ENCODE measurements at regions not wholly inside any gene's neighbourhood (a gene's known extent, or its start where the extent isn't known, plus 50 kb on each side); places are given as distances from the start of the nearest gene placed in this dataset.
"Not testable (repeated sequence)": the region's sequence is repeated elsewhere in the genome, so short reads cannot be mapped to it uniquely, and the experiment has no call there.

DNA sequence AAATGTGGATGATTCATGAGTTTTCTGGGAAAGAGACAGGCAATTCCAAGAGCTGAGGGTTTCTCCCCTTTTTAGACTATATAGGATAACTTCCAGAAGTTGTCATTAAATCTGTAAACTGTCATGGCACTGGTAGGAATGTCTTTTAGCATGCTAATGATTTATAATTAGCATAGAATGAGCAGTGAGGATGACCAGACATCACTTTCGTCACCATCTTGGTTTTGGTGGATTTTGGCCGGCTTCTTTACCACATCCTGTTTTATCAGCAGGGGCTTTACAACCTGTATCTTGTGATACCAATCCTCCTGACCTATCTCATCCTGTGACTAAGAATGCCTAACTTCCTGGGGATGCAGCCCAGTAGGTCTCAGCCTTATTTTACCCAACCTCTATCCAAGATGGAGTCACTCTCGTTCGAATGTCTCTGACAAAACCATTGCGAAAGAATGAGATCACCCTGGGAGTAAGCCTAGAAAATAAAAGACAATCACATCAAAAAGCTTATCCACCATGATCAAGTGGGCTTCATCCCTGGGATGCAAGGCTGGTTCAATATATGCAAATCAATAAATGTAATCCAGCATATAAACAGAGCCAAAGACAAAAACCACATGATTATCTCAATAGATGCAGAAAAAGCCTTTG, 153.6 kb upstream of the BET1 start:
- H3K27ac Mint-ChIP-seq; DNase-seq (ENCODE audit: low spot score); H3K27me3 Mint-ChIP-seq (ENCODE audit: low read depth); H3K4me1 Mint-ChIP-seq (ENCODE audit: low read depth); H3K9me3 Mint-ChIP-seq; H3K36me3 Mint-ChIP-seq (ENCODE audit: low read depth); intact Hi-C loops (cut with micrococcal nuclease); H3K4me3 Mint-ChIP-seq (ENCODE audit: low read depth): not testable (repeated sequence)

DNA sequence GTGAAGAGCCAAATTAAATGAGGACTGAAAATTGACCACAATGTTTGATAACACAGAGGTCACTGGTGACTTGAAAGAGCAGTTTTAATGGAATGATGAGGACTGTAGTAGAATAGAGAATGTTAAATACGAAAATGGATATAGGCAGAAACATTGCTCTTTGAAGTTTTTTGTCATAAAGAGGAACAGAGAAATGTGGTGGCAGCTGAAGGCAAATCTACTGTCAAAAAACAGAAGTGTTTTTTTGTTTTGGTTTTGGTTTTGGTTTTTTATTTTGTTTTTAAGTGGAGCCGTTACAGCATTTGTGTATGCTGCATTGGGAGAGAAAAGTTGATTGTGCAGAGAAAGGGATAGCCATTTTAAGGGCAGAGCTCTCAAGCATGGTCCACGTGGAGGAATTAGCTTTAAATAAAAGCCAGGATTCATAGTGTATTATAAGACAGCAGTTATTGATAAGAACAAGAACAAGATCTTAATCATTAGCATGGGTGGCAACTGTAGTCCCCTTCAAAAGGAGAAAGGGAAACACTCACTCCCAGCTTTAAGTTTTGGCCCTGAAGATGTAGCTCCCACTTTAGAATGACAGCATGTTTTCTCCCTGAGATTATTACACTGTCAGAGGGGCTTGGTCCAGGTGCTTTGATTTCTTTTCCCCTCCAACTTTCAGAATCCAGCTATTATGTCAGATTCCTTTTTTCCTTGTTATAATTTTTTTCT, 156.7 kb upstream of the BET1 start:
- Mint-ChIP-seq H3K27me3 (ENCODE audit: low read depth) (peaks cover 2% of the 10 kb centered on the region), H3K36me3 (ENCODE audit: low read depth) (no peaks in the 10 kb centered on the region), H3K9me3 (no peaks in the 10 kb centered on the region), H3K4me3 (ENCODE audit: low read depth) (peak overlapping the region; percentile 7), H3K27ac (no peak overlapping the region), H3K4me1 (ENCODE audit: low read depth) (peaks cover 9% of the 10 kb centered on the region)
- intact Hi-C loops (cut with micrococcal nuclease): no loop called here
- no peak for DNase-seq (ENCODE audit: low spot score)

DNA sequence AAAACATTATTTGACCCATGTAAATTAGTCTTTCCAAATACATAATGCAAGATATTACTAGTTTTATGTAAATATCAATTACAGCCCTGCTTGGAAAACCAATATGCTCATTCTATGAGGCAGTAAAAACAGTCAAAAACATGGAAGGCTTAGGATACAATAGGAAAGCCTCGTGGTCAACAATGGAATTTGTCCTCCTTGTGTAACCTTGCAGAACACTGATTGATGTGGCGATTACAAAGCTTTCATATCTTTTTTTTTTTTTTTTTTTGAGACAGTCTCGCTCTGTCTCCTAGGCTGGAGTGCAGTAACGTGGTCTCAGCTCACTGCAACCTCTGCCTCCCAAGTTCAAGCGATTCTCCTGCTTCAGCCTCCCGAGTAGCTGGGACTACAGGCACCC, 157.3 kb upstream of the BET1 start:
- peaks cover 2% of the 10 kb centered on the region for H3K27me3 Mint-ChIP-seq (ENCODE audit: low read depth)
- no peak overlapping the region for H3K4me3 Mint-ChIP-seq (ENCODE audit: low read depth)
- no peak for DNase-seq (ENCODE audit: low spot score)
- H3K27ac Mint-ChIP-seq: no peak overlapping the region
- intact Hi-C loops (cut with micrococcal nuclease): no loop called here
- peaks cover 9% of the 10 kb centered on the region for H3K4me1 Mint-ChIP-seq (ENCODE audit: low read depth)
- no peaks in the 10 kb centered on the region for H3K36me3 Mint-ChIP-seq (ENCODE audit: low read depth)
- H3K9me3 Mint-ChIP-seq: no peaks in the 10 kb centered on the region

DNA sequence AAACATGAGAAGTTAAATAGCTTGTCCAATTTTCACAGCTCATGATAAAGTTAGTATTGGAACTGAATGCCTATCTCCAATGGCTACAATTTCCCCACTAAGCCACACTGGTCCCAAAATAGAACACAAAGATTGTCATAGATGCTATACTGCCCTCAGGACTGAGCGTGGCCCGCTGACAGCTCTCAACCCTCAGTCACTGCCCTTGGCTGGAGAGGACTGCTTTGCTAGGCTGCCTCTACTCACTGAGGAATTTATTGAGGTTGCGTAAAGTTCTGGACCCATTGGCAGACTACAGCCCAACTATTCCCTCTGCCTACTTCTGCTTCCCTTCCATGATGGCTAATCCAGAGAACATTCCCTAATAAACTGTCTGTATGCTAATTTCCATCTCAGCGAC, 165.5 kb upstream of the BET1 start:
- Mint-ChIP-seq H3K27me3 (ENCODE audit: low read depth) (peaks cover 6% of the 10 kb centered on the region), H3K36me3 (ENCODE audit: low read depth) (no peaks in the 10 kb centered on the region), H3K27ac (no peak overlapping the region), H3K4me1 (ENCODE audit: low read depth) (peaks cover 4% of the 10 kb centered on the region), H3K4me3 (ENCODE audit: low read depth) (no peak overlapping the region), H3K9me3 (no peaks in the 10 kb centered on the region)
- no peak for DNase-seq (ENCODE audit: low spot score)
- intact Hi-C loops (cut with micrococcal nuclease): no loop called here

DNA sequence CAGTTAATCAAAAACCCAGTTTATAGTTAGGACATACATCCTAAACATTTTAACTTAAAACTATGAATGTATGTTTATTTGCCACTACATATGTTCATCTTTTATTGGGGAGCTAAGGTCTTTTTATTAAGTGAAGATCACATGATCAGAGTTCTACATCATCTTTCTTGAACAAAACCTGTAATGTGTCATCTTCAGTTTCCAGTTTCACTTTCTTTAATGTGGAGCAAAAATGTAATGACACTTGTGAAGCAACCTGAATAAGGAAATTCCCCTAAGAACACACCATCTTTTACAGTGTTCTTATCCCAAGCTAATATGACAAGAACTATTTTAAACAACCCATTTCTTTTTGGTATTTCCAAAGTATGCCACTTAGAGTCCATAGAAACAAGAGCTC, 166.7 kb upstream of the BET1 start:
- Mint-ChIP-seq H3K9me3 (no peaks in the 10 kb centered on the region), H3K27me3 (ENCODE audit: low read depth) (peaks cover 6% of the 10 kb centered on the region)
- intact Hi-C loops (cut with micrococcal nuclease): no loop called here

DNA sequence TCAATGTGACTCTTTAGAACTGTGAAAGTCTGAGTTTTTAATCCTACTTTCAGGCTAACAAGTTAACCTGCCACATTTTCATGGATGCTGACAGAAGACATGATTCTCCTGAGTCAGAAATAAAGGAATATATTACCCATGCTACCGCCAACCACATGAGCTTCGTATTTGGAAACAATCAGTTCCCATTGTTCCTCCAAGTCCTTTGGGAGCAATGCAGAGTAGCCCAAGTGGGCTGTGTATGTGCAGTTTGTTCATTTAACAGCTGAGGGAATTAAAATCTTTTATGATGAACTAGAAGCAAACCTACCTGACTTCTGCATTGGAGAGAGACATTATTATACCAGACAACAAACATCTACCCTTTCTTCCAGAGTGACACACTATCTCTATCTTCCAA, 169.3 kb upstream of the BET1 start:
- Mint-ChIP-seq H3K27me3 (ENCODE audit: low read depth) (peaks cover 11% of the 10 kb centered on the region), H3K9me3 (no peaks in the 10 kb centered on the region), H3K27ac (no peak overlapping the region), H3K4me3 (ENCODE audit: low read depth) (no peak overlapping the region), H3K4me1 (ENCODE audit: low read depth) (peaks cover 9% of the 10 kb centered on the region), H3K36me3 (ENCODE audit: low read depth) (no peaks in the 10 kb centered on the region)
- no peak for DNase-seq (ENCODE audit: low spot score)
- intact Hi-C loops (cut with micrococcal nuclease): no loop called here

More for the DNA sequence above, 166.7 kb upstream of the BET1 start:
- no peak overlapping the region for H3K27ac Mint-ChIP-seq
- H3K4me1 Mint-ChIP-seq (ENCODE audit: low read depth): peaks cover 4% of the 10 kb centered on the region
- DNase-seq (ENCODE audit: low spot score): no peak
- no peak overlapping the region for H3K4me3 Mint-ChIP-seq (ENCODE audit: low read depth)
- no peaks in the 10 kb centered on the region for H3K36me3 Mint-ChIP-seq (ENCODE audit: low read depth)

DNA sequence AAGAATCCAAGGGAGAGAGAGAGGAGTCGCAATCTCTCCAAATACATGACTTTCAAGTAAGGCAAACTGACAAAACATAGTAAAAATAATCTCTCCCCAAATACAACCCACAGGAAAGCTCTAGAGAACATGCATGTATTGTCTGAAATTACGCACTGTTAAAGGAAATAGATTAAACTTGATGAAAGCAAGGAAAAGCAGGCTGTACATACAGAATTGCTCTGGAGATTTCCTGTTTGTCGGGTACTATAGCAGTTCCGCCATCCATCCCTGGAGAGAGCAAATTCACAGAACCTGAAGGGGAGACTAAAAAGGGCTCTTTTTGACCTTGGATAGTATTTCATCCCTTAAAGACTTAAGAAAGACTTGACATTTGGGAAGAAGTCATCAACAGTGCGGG, 170.2 kb upstream of the BET1 start:
- no peaks in the 10 kb centered on the region for H3K36me3 Mint-ChIP-seq (ENCODE audit: low read depth)
- DNase-seq (ENCODE audit: low spot score): no peak
- no peak overlapping the region for H3K27ac Mint-ChIP-seq
- peaks cover 14% of the 10 kb centered on the region for H3K27me3 Mint-ChIP-seq (ENCODE audit: low read depth)
- intact Hi-C loops (cut with micrococcal nuclease): no loop called here
- peaks cover 11% of the 10 kb centered on the region for H3K4me1 Mint-ChIP-seq (ENCODE audit: low read depth)
- H3K4me3 Mint-ChIP-seq (ENCODE audit: low read depth): no peak overlapping the region
- no peaks in the 10 kb centered on the region for H3K9me3 Mint-ChIP-seq

DNA sequence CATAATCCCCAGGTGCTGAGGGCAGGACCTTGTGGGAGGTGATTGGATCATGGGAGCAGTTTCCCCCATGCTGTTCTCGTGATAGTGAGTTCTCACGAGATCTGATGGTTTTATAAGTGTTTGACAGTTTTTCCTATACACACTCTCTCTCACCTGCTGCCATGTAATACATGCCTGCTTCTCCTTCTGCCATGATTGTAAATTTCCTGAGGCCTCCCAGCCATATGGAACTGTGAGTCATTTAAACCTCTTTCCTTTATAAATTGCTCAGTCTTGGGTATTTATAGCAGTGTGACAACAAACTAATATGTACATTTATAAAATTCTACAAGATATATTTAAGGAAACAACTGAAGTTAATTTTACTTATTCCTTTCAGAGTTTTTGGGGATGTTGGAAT, 170.8 kb upstream of the BET1 start:
- Mint-ChIP-seq H3K27ac (no peak overlapping the region), H3K27me3 (ENCODE audit: low read depth) (peaks cover 14% of the 10 kb centered on the region), H3K9me3 (no peaks in the 10 kb centered on the region), H3K4me3 (ENCODE audit: low read depth) (no peak overlapping the region), H3K4me1 (ENCODE audit: low read depth) (peaks cover 11% of the 10 kb centered on the region), H3K36me3 (ENCODE audit: low read depth) (no peaks in the 10 kb centered on the region)
- intact Hi-C loops (cut with micrococcal nuclease): no loop called here
- DNase-seq (ENCODE audit: low spot score): no peak

DNA sequence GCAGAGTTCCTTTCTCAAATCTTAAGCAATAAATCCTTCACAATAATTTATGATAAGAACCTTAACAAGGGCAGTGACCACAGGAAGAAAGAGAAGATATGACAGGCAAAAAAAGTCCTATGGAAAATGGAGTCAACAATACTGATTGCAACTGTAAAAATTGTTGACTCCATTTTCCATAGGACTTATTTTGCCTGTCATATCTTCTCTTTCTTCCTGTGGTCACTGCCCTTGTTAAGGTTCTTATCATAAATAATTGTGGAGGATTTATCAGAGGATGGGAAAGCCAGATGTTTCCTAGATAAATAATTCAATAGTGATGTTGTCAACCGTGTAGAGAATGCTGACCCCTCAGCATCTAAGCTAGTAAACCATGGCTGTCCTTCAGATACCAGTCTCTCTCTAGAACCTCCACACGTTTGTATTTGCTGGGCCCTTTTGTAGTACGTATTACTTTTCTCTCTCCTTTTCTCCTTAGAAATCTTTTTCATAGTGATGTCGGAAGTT, 172.6 kb upstream of the BET1 start:
- Mint-ChIP-seq H3K27me3 (ENCODE audit: low read depth) (peaks cover 12% of the 10 kb centered on the region), H3K4me3 (ENCODE audit: low read depth) (no peak overlapping the region), H3K4me1 (ENCODE audit: low read depth) (peaks cover 7% of the 10 kb centered on the region), H3K9me3 (no peaks in the 10 kb centered on the region), H3K36me3 (ENCODE audit: low read depth) (no peaks in the 10 kb centered on the region), H3K27ac (no peak overlapping the region)
- intact Hi-C loops (cut with micrococcal nuclease): no loop called here
- no peak for DNase-seq (ENCODE audit: low spot score)

DNA sequence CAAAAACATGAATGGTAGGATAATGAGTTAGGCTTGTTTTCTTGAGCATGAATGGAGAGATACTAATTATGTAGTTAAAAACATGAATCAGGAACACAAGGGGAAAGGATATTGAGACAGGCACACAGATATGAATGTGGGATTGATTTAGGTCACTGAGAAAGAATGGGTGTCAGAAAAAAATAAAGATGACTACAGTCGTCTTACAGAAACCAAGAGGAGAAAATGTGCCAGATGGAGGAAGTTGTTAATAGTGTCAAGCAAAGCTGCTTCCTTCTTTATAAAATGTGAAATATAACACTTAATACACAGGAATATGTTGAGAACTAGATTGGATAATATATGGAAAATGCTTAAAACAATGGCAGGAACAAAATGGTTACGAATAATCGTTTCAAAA, 173.3 kb upstream of the BET1 start:
- no peak for DNase-seq (ENCODE audit: low spot score)
- H3K9me3 Mint-ChIP-seq: no peaks in the 10 kb centered on the region
- no peak overlapping the region for H3K4me3 Mint-ChIP-seq (ENCODE audit: low read depth)
- H3K27me3 Mint-ChIP-seq (ENCODE audit: low read depth): peaks cover 12% of the 10 kb centered on the region
- peaks cover 7% of the 10 kb centered on the region for H3K4me1 Mint-ChIP-seq (ENCODE audit: low read depth)
- no peaks in the 10 kb centered on the region for H3K36me3 Mint-ChIP-seq (ENCODE audit: low read depth)
- no peak overlapping the region for H3K27ac Mint-ChIP-seq
- intact Hi-C loops (cut with micrococcal nuclease): no loop called here

DNA sequence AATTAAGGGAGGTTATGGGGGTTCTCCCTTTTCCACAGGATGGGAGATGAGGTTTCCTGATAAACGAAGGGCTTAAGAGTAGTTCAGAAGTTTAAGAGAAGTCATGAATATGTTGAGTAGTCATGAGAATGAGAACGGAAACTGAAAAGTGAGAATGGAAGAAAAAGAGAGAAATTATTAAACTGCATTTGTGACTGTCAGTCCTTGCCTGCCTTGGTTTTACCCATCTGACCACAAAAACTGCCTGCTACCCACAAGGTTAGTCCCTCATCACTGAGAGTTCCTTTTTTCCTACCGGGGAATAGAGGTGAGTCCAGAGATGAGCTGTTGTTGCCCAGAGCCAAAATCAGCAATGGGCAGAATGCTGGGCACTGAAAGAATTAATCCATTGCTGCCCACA, 174.1 kb upstream of the BET1 start:
- H3K27me3 Mint-ChIP-seq (ENCODE audit: low read depth): peaks cover 12% of the 10 kb centered on the region
- H3K36me3 Mint-ChIP-seq (ENCODE audit: low read depth): no peaks in the 10 kb centered on the region
- intact Hi-C loops (cut with micrococcal nuclease): no loop called here
- H3K4me1 Mint-ChIP-seq (ENCODE audit: low read depth): peaks cover 7% of the 10 kb centered on the region
- no peaks in the 10 kb centered on the region for H3K9me3 Mint-ChIP-seq
- H3K4me3 Mint-ChIP-seq (ENCODE audit: low read depth): no peak overlapping the region
- H3K27ac Mint-ChIP-seq: no peak overlapping the region
- no peak for DNase-seq (ENCODE audit: low spot score)

DNA sequence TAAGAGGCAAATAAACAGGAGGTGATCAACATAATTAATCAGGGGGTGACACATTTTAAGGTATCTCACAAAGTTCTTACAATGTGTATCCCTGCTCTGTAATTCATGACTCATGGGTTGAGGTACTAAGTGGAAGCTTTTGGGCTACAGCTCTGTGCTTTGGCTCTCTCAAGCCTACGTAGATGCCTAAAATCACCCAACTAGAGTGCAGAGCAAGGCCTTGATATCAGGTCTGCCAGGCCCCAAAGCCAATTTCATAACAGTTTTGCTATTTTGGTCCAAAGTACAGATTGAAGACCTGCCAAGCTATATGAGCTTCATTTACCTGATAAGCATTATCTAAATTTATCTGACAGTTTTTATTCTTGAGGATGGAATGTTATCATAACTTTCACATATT, 175.3 kb upstream of the BET1 start:
- intact Hi-C loops (cut with micrococcal nuclease): no loop called here
- Mint-ChIP-seq H3K27ac (no peak overlapping the region), H3K4me3 (ENCODE audit: low read depth) (no peak overlapping the region), H3K9me3 (no peaks in the 10 kb centered on the region), H3K4me1 (ENCODE audit: low read depth) (peaks cover 7% of the 10 kb centered on the region), H3K36me3 (ENCODE audit: low read depth) (no peaks in the 10 kb centered on the region), H3K27me3 (ENCODE audit: low read depth) (peaks cover 8% of the 10 kb centered on the region)
- no peak for DNase-seq (ENCODE audit: low spot score)

DNA sequence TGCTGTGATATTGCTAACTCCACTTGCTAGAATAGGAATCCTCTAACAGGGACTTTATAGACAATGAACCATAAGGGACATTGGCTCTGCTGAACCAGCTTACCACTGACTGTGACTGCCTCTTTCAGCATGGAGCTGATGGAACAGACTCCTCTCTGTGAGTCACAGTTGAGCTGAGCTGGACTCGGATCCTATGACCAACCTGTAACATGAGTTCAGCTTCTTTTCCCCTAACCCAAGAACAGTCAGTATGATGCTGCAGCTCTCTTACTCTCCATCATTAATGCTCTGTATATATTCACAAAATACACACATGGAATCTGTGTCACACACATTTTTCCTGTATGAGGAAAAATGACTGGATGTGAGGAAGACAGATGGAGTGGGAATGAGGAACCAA, 177.9 kb upstream of the BET1 start:
- H3K27me3 Mint-ChIP-seq (ENCODE audit: low read depth): peaks cover 3% of the 10 kb centered on the region
- no peaks in the 10 kb centered on the region for H3K9me3 Mint-ChIP-seq
- H3K4me1 Mint-ChIP-seq (ENCODE audit: low read depth): peaks cover 7% of the 10 kb centered on the region
- DNase-seq (ENCODE audit: low spot score): no peak
- H3K27ac Mint-ChIP-seq: no peak overlapping the region
- no peaks in the 10 kb centered on the region for H3K36me3 Mint-ChIP-seq (ENCODE audit: low read depth)
- intact Hi-C loops (cut with micrococcal nuclease): no loop called here
- no peak overlapping the region for H3K4me3 Mint-ChIP-seq (ENCODE audit: low read depth)
